Upper lobe of left lung (tissue), 6 donors: ENCODE measurements at regions not wholly inside any gene's neighbourhood (a gene's known extent, or its start where the extent isn't known, plus 50 kb on each side); places are given as distances from the start of the nearest gene placed in this dataset.

Experiments
- ATAC-seq, 2 donors: fragments of 200-7000 bp; cut with Tn5 transposase; one replicate each; pipeline ENCODE4 v1.9.1; 2022; ENCODE audit warnings: mild to moderate bottlenecking in 2 of 2, moderate library complexity in 2 of 2; ENCODE audit not compliant: low FRiP score in 2 of 2
- DNase-seq, 2 donors: peaks; one replicate each; pipeline ENCODE4 v3.0.0-alpha.2; 2019 to 2020
- H3K27ac ChIP-seq, 4 donors: fragments of 200-600 bp; sonication (generic); one replicate each; pipeline ENCODE4 v1.5.1; 2016 to 2019
- H3K27me3 ChIP-seq, 4 donors: fragments of 200-600 bp; sonication (generic); one replicate each; pipeline ENCODE4 v1.5.1; 2017 to 2019
- H3K36me3 ChIP-seq, 4 donors: fragments of 200-600 bp; sonication (generic); one replicate each; pipeline ENCODE4 v1.5.1; 2016 to 2019
- H3K4me1 ChIP-seq, 4 donors: fragments of 200-600 bp; sonication (generic); one replicate each; pipeline ENCODE4 v1.5.1; 2018 to 2019
- H3K4me3 ChIP-seq, 4 donors: fragments of 200-600 bp; sonication (generic); one replicate each; pipeline ENCODE4 v1.5.1; 2017 to 2019; ENCODE audit warnings: mild to moderate bottlenecking in 2 of 4, moderate library complexity in 1 of 4
- H3K9me3 ChIP-seq, 4 donors: fragments of 200-600 bp; sonication (generic); one replicate each; pipeline ENCODE4 v1.5.1; 2018 to 2019
- CTCF ChIP-seq, 6 experiments: fragments of 450-650 bp in 4 of 6; fragments of 200-600 bp in 2 of 6; sonication (generic) in 2 of 6; IDR thresholded peaks; one replicate each; pipeline ENCODE4 v1.5.1; 2016 to 2019; ENCODE audit warnings: antibody characterized with exemption in 6 of 6
- EP300 ChIP-seq, 4 donors: sonication (generic); formaldehyde crosslinking; IDR thresholded peaks; one replicate each; pipeline ENCODE4 v1.5.1; 2017; ENCODE audit warnings: antibody characterized with exemption in 4 of 4, control low read depth in 2 of 4
- POLR2A ChIP-seq, 4 donors: fragments of 450-650 bp; IDR thresholded peaks; one replicate each; pipeline ENCODE4 v1.5.1; 2016 to 2017; ENCODE audit warnings: antibody characterized with exemption in 4 of 4, mild to moderate bottlenecking in 2 of 4
- POLR2AphosphoS5 ChIP-seq, 2 donors: sonication (generic); formaldehyde crosslinking; IDR thresholded peaks; one replicate each; pipeline ENCODE4 v1.5.1; 2017; ENCODE audit warnings: antibody characterized with exemption in 2 of 2
- WGBS, 2 donors: methylation state at CpG; one replicate each; pipeline ENCODE4 v1.1.5; 2017 to 2018; 5-methylcytosine and 5-hydroxymethylcytosine counted together
- donor health status: DM: no; HTN: no; CAD: no; lungs with moderate emphysema.
- donor health status: DM: no; HTN: yes; CAD: no; lungs with severe emphysema.

GRCh38 chr12:16681196-16681595, 75.2 kb upstream of the LMO3 start:
- no peak for ATAC-seq

GRCh38 chr12:16675438-16675837, 69.5 kb upstream of the LMO3 start:
- TF ChIP-seq CTCF (IDR thresholded peaks at IDR 0.05): no peak
- TF ChIP-seq POLR2AphosphoS5 (IDR thresholded peaks at IDR 0.05): no peak
- TF ChIP-seq POLR2A (IDR thresholded peaks at IDR 0.05): no peak
- no peak for TF ChIP-seq EP300 (IDR thresholded peaks at IDR 0.05)
- no peak for ATAC-seq
- Histone ChIP-seq H3K4me3 (no peak overlapping the region), H3K36me3 (no peaks in the 10 kb centered on the region), H3K4me1 (no peaks in the 10 kb centered on the region), H3K27me3 (no peaks in the 10 kb centered on the region), H3K27ac (no peak overlapping the region), H3K9me3 (no peaks in the 10 kb centered on the region)
- no peak for DNase-seq
- WGBS, 2 donors: 59 to 67% methylated on average over 2 of the region's 3 CpGs

More at GRCh38 chr12:16681196-16681595, 75.2 kb upstream of the LMO3 start:
- no peak for TF ChIP-seq POLR2AphosphoS5 (IDR thresholded peaks at IDR 0.05)
- no peak for TF ChIP-seq EP300 (IDR thresholded peaks at IDR 0.05)
- no peak for TF ChIP-seq POLR2A (IDR thresholded peaks at IDR 0.05)
- no peak for TF ChIP-seq CTCF (IDR thresholded peaks at IDR 0.05)
- H3K36me3 ChIP-seq: no peaks in the 10 kb centered on the region
- no peaks in the 10 kb centered on the region for H3K27me3 ChIP-seq
- no peak overlapping the region for H3K4me3 ChIP-seq
- H3K27ac ChIP-seq: no peak overlapping the region
- no peak for DNase-seq
- no peaks in the 10 kb centered on the region for H3K9me3 ChIP-seq
- no peaks in the 10 kb centered on the region for H3K4me1 ChIP-seq

GRCh38 chr12:16674885-16675284, 68.9 kb upstream of the LMO3 start:
- WGBS, 2 donors: 65 to 66% methylated on average over 2 of the region's 2 CpGs
- ATAC-seq: no peak
- H3K4me1 ChIP-seq: no peaks in the 10 kb centered on the region

GRCh38 chr12:16670456-16671050, 64.6 kb upstream of the LMO3 start:
- Histone ChIP-seq H3K27ac (no peak overlapping the region), H3K4me1 (no peaks in the 10 kb centered on the region), H3K27me3 (no peaks in the 10 kb centered on the region), H3K4me3 (no peak overlapping the region), H3K9me3 (no peaks in the 10 kb centered on the region), H3K36me3 (no peaks in the 10 kb centered on the region)
- 83% methylated on average over 2 of the region's 2 CpGs for WGBS, 2 donors
- DNase-seq (no peak), ATAC-seq (no peak)
- no peak for TF ChIP-seq POLR2AphosphoS5 (IDR thresholded peaks at IDR 0.05)
- no peak for TF ChIP-seq POLR2A (IDR thresholded peaks at IDR 0.05)
- TF ChIP-seq EP300 (IDR thresholded peaks at IDR 0.05): no peak
- no peak for TF ChIP-seq CTCF (IDR thresholded peaks at IDR 0.05)

More at GRCh38 chr12:16674885-16675284, 68.9 kb upstream of the LMO3 start:
- Histone ChIP-seq H3K4me3 (no peak overlapping the region), H3K27me3 (no peaks in the 10 kb centered on the region), H3K9me3 (no peaks in the 10 kb centered on the region), H3K27ac (no peak overlapping the region), H3K36me3 (no peaks in the 10 kb centered on the region)
- no peak for DNase-seq
- TF ChIP-seq EP300 (IDR thresholded peaks at IDR 0.05) (no peak), CTCF (IDR thresholded peaks at IDR 0.05) (no peak), POLR2AphosphoS5 (IDR thresholded peaks at IDR 0.05) (no peak), POLR2A (IDR thresholded peaks at IDR 0.05) (no peak)

- ATAC-seq (no peak), DNase-seq (no peak)
- no peaks in the 10 kb centered on the region for H3K27me3 ChIP-seq
- H3K4me1 ChIP-seq: no peaks in the 10 kb centered on the region
- H3K9me3 ChIP-seq: no peaks in the 10 kb centered on the region
- WGBS, 2 donors: 59 to 64% methylated on average over 1 of the region's 1 CpG
- H3K36me3 ChIP-seq: no peaks in the 10 kb centered on the region
- no peak for TF ChIP-seq POLR2A (IDR thresholded peaks at IDR 0.05)
- no peak overlapping the region for H3K27ac ChIP-seq
- H3K4me3 ChIP-seq: no peak overlapping the region
Measured at GRCh38 chr12:16669756-16670155, 63.8 kb upstream of the LMO3 start.
